22Rv1 (cell line): ENCODE measurements at regions not wholly inside any gene's neighbourhood (a gene's known extent, or its start where the extent isn't known, plus 50 kb on each side); places are given as distances from the start of the nearest gene placed in this dataset.

ENCODE experiments used
- H3K27ac ChIP-seq: fragments of 450-650 bp; 2 replicates; pipeline ENCODE4 v1.5.1; 2017
- ZFX ChIP-seq: fragments of 450-650 bp; IDR thresholded peaks from 2 replicates; pipeline ENCODE4 v1.6.1; 2017; ENCODE audit warnings: antibody characterized with exemption, borderline replicate concordance
- TF ChIP-seq, protein P1 (sequence below): fragments of 450-650 bp; IDR thresholded peaks from 2 replicates; pipeline ENCODE4 v1.5.1; 2017; ENCODE audit warnings: mild to moderate bottlenecking

- no peak overlapping the region for H3K27ac ChIP-seq
- TF ChIP-seq, protein P1, sequence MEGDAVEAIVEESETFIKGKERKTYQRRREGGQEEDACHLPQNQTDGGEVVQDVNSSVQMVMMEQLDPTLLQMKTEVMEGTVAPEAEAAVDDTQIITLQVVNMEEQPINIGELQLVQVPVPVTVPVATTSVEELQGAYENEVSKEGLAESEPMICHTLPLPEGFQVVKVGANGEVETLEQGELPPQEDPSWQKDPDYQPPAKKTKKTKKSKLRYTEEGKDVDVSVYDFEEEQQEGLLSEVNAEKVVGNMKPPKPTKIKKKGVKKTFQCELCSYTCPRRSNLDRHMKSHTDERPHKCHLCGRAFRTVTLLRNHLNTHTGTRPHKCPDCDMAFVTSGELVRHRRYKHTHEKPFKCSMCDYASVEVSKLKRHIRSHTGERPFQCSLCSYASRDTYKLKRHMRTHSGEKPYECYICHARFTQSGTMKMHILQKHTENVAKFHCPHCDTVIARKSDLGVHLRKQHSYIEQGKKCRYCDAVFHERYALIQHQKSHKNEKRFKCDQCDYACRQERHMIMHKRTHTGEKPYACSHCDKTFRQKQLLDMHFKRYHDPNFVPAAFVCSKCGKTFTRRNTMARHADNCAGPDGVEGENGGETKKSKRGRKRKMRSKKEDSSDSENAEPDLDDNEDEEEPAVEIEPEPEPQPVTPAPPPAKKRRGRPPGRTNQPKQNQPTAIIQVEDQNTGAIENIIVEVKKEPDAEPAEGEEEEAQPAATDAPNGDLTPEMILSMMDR: peak; percentile 70
- TF ChIP-seq ZFX: no peak
Observed at GRCh38 chr2:160918906-160919503, 241.2 kb upstream of the TANK start.

DNA sequence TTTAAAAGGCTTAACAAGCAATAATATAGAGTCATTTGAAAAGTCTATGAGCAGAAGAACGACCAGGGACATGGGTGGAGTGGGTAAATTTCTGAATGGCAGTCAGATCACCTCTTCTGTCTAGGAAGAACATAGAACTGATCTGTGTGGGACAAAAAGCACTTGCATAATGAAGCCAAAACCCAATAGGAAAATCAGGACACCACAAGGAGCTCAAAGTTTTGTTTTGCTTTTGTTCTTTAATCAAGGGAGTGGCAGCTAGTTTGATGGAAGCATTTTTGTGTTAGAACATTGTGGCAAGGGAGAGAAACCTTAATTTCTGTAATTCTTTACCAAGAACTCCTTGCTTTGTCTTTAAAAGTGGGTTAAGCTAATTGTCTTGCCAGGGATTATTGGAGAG is 240.2 kb upstream of the TANK start:
- TF ChIP-seq ZFX: no peak
- TF ChIP-seq, protein P1: no peak
- no peak overlapping the region for H3K27ac ChIP-seq

DNA sequence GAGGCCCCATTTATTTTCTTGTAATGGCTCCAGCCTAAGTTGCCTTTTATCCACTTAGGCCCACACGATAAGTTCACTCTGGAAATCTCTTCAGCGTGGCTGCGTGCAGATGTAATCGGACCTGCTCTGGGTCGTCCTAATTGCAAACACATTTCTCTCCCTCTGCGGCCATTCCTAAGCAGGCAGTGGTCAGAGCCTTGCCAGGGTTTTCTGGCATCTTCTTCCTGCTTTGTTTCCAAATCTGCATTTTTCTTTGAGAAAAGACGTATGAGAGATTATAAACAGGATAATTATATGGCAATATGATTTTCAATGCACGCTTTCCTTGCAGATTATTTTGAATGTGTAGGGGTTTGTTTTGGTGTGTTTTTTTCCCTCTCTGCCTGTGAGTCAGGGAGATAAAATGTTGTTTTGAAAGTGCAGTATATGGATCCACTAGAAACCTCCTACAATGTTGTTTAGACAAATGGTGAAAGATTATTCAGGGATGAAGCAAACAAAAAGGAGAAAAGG is 239.4 kb upstream of the TANK start:
- no peak for TF ChIP-seq ZFX
- TF ChIP-seq, protein P1: no peak
- H3K27ac ChIP-seq: no peak overlapping the region

DNA sequence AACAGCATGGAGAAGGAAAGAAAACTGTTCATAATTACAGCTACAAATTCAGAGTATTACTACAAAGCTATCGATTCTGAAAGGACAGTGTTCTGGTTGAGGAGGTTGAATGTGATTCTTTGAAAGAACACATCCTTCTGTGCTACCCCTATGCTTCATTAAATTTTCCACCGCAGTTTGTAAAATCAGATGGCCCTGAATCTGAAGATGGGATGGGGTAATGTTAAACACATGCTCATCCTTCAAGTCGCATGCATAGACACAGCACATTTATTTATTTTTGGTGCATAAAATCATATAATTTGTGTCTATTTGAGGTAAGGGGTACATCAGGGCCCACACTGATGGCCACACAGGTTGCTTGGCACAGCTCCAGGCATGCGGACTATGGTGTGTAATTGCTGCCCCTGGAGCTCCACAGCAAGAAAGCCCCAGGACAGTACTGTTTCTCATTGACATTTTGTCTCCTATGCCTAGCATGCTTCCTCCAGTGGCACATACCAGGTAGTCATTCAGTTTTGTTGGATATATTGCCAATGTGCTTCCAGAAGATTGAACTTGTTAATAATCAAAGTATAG is 238.8 kb upstream of the TANK start:
- no peak for TF ChIP-seq ZFX
- TF ChIP-seq, protein P1: no peak
- H3K27ac ChIP-seq: no peak overlapping the region

- H3K27ac ChIP-seq: no peak overlapping the region
- TF ChIP-seq ZFX: no peak
- TF ChIP-seq, protein P1: no peak
Observed at GRCh38 chr2:160924936-160925353, 235.3 kb upstream of the TANK start.

DNA sequence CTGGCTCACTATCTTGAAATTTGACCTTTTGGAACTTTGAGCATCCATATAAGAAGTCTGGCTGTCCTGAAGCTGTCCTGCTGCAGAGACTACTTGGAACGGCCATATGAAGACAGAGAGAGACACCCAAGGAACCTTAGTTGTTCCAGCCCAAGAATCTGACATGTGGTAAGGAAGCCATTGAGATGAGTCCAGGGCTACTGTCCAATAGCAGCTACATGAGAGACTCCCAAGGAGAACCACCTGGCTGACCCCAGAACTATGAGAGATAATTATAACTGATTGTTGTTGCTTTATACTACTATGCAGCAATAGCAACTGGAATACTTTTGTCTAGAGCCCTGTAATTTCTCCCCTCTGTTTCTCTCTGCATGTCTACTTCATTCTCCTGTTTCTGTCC is 234.3 kb upstream of the TANK start:
- TF ChIP-seq, protein P1: no peak
- no peak for TF ChIP-seq ZFX

DNA sequence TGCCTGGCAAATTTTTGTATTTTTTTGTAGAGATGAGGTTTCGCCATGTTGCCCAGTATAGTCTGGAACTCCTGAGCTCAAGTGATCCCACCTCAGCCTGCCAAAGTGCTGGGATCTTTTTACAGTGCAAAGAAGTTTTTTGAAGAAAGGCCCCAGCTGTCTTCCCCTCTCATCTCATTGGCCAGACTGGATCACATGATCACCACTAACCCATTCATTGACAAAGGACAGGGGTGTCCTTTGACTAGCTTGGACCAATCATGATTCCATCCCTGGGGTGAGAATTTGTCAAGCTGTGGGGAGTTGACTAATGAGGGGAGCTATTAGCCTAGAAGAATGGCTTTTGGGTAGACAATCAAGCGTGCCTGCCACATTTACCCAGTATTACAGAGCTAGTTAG is 232.9 kb upstream of the TANK start:
- TF ChIP-seq ZFX: no peak
- TF ChIP-seq, protein P1: no peak

More for the DNA sequence above, 234.3 kb upstream of the TANK start:
- H3K27ac ChIP-seq: no peak overlapping the region

More for the DNA sequence above, 232.9 kb upstream of the TANK start:
- no peak overlapping the region for H3K27ac ChIP-seq
